Mesenchymal stem cell (in vitro differentiated cells and primary cell): ENCODE measurements at regions not wholly inside any gene's neighbourhood (a gene's known extent, or its start where the extent isn't known, plus 50 kb on each side); places are given as distances from the start of the nearest gene placed in this dataset.
A peak's percentile ranks its signal among the peaks of the same experiment; 100 is the strongest.

Source experiments
- DNase-seq: peaks from one replicate; pipeline ENCODE4 v3.0.0-alpha.2; 2013
- H2AFZ ChIP-seq: one replicate; pipeline ENCODE4 v1.6.1; 2013; ENCODE audit warnings: low read depth, mild to moderate bottlenecking, control low read depth, inconsistent platforms, low read length, moderate library complexity
- H2AK5ac ChIP-seq: 2 replicates; pipeline ENCODE4 v1.6.1; 2013; ENCODE audit warnings: low read length, moderate library complexity, mild to moderate bottlenecking, inconsistent platforms; ENCODE audit not compliant: severe bottlenecking
- H2BK120ac ChIP-seq: one replicate; pipeline ENCODE4 v1.6.1; 2013; ENCODE audit warnings: low read depth, mild to moderate bottlenecking, inconsistent platforms, low read length, moderate library complexity
- H2BK12ac ChIP-seq, 2 experiments: one replicate each; pipeline ENCODE4 v1.6.1; 2013; ENCODE audit warnings: inconsistent platforms in 2 of 2, low read length in 2 of 2, mild to moderate bottlenecking in 2 of 2, moderate library complexity in 2 of 2, control low read depth in 1 of 2
- H2BK15ac ChIP-seq: one replicate; pipeline ENCODE4 v1.6.1; 2013; ENCODE audit warnings: mild to moderate bottlenecking, low read depth, inconsistent platforms; ENCODE audit not compliant: poor library complexity, severe bottlenecking
- H2BK5ac ChIP-seq: 2 replicates; pipeline ENCODE4 v1.6.1; 2013; ENCODE audit warnings: low read depth, mild to moderate bottlenecking, low read length, control low read depth, inconsistent platforms; ENCODE audit not compliant: poor library complexity, severe bottlenecking
- H3K14ac ChIP-seq, 2 experiments: one replicate each; pipeline ENCODE4 v1.6.1; 2013; ENCODE audit warnings: inconsistent platforms in 2 of 2, low read length in 2 of 2, control low read depth in 1 of 2, mild to moderate bottlenecking in 1 of 2, moderate library complexity in 1 of 2
- H3K18ac ChIP-seq, 2 experiments: one replicate each; pipeline ENCODE4 v1.6.1; 2013; ENCODE audit warnings: inconsistent platforms in 2 of 2, low read length in 2 of 2, control low read depth in 1 of 2, low read depth in 1 of 2, mild to moderate bottlenecking in 1 of 2
- H3K23ac ChIP-seq, 2 experiments: one replicate each; pipeline ENCODE4 v1.6.1; 2013; ENCODE audit warnings: inconsistent platforms in 2 of 2, low read length in 2 of 2, mild to moderate bottlenecking in 2 of 2, moderate library complexity in 2 of 2, control low read depth in 1 of 2
- H3K27ac ChIP-seq: 2 replicates; pipeline ENCODE4 v1.5.1; 2013; ENCODE audit warnings: mild to moderate bottlenecking, moderate library complexity, low read length, control low read depth, inconsistent platforms; ENCODE audit not compliant: poor library complexity, severe bottlenecking
- H3K27me3 ChIP-seq, 2 experiments: 2 replicates each; pipeline versions ENCODE4 v1.6.1 to v1.7.0; 2013; ENCODE audit warnings: low read length in 2 of 2, mild to moderate bottlenecking in 2 of 2, moderate library complexity in 2 of 2, control low read depth in 1 of 2, inconsistent platforms in 1 of 2; ENCODE audit not compliant: control insufficient read depth in 1 of 2, insufficient read depth in 1 of 2
- H3K36me3 ChIP-seq, 2 experiments: 2 replicates each; pipeline versions ENCODE4 v1.6.1 to v1.7.0; 2013; ENCODE audit warnings: low read length in 2 of 2, control low read depth in 1 of 2, inconsistent platforms in 1 of 2, low read depth in 1 of 2, mild to moderate bottlenecking in 1 of 2; ENCODE audit not compliant: insufficient read depth in 2 of 2, control insufficient read depth in 1 of 2
- H3K4ac ChIP-seq, 2 experiments: one replicate each; pipeline ENCODE4 v1.6.1; 2013; ENCODE audit warnings: inconsistent platforms in 2 of 2, low read length in 2 of 2, mild to moderate bottlenecking in 2 of 2, moderate library complexity in 2 of 2, control low read depth in 1 of 2, low read depth in 1 of 2
- H3K4me1 ChIP-seq: 2 replicates; pipeline ENCODE4 v1.6.1; 2013; ENCODE audit warnings: low read depth, low read length, control low read depth; ENCODE audit not compliant: control insufficient read depth, insufficient read depth
- H3K4me2 ChIP-seq: 2 replicates; pipeline ENCODE4 v1.6.1; 2013; ENCODE audit warnings: low read length, mild to moderate bottlenecking, inconsistent platforms; ENCODE audit not compliant: poor library complexity, severe bottlenecking
- H3K4me3 ChIP-seq, 2 experiments: 2 replicates each; pipeline versions ENCODE4 v1.5.1 to v1.7.0; 2013; ENCODE audit warnings: low read length in 2 of 2, mild to moderate bottlenecking in 2 of 2, control low read depth in 1 of 2, low read depth in 1 of 2; ENCODE audit not compliant: insufficient read depth in 1 of 2
- H3K79me1 ChIP-seq: replicated peaks from 2 replicates; pipeline ENCODE4 v1.6.1; 2013; ENCODE audit warnings: mild to moderate bottlenecking, control low read depth, low read length, inconsistent platforms; ENCODE audit not compliant: poor library complexity, severe bottlenecking
- H3K9ac ChIP-seq: 2 replicates; pipeline ENCODE4 v1.7.0; 2013; ENCODE audit warnings: mild to moderate bottlenecking, low read length, moderate library complexity
- H3K9me3 ChIP-seq: 2 replicates; pipeline ENCODE4 v1.7.0; 2013; ENCODE audit warnings: mild to moderate bottlenecking, low read length; ENCODE audit not compliant: control insufficient read depth
- H4K8ac ChIP-seq: one replicate; pipeline ENCODE4 v1.6.1; 2013; ENCODE audit warnings: inconsistent platforms, mild to moderate bottlenecking, low read length, moderate library complexity
- H4K91ac ChIP-seq: one replicate; pipeline ENCODE4 v1.6.1; 2013; ENCODE audit warnings: mild to moderate bottlenecking, low read length, inconsistent platforms
- WGBS: methylation state at CpG from one replicate; pipeline ENCODE4 v1.1.7; 2013; ENCODE audit warnings: mixed read lengths; 5-methylcytosine and 5-hydroxymethylcytosine counted together

GRCh38 chr10:3710764-3711163 lies 74.2 kb downstream of the KLF6 start:
- Histone ChIP-seq H3K14ac (peak overlapping the region in 1 of 2 experiments; percentile 50), H2BK5ac (no peak overlapping the region)

GRCh38 chr10:3709456-3710060 lies 75.5 kb downstream of the KLF6 start:
- H3K4me3 ChIP-seq = no peak overlapping the region
- H3K23ac ChIP-seq = no peak overlapping the region
- no peak overlapping the region for H4K8ac ChIP-seq
- no peaks in the 10 kb centered on the region for H3K36me3 ChIP-seq
- DNase-seq = no peak
- H2AFZ ChIP-seq = no peak overlapping the region
- H2AK5ac ChIP-seq = no peak overlapping the region
- H2BK5ac ChIP-seq = no peak overlapping the region
- H3K14ac ChIP-seq = no peak overlapping the region
- WGBS = 76% methylated on average over 3 of the region's 4 CpGs
- peaks cover 11% of the 10 kb centered on the region for H3K9me3 ChIP-seq
- no peak overlapping the region for H4K91ac ChIP-seq
- no peak overlapping the region for H3K4me2 ChIP-seq
- H3K4ac ChIP-seq = no peak overlapping the region
- no peak overlapping the region for H3K27ac ChIP-seq
- no peak overlapping the region for H3K9ac ChIP-seq
- H3K27me3 ChIP-seq = no peaks in the 10 kb centered on the region
- no peak overlapping the region for H2BK12ac ChIP-seq
- H3K18ac ChIP-seq = no peak overlapping the region
- no peak overlapping the region for H2BK120ac ChIP-seq
- no peaks in the 10 kb centered on the region for H3K79me1 ChIP-seq
- H3K4me1 ChIP-seq = no peaks in the 10 kb centered on the region
- H2BK15ac ChIP-seq = no peak overlapping the region

More at GRCh38 chr10:3710764-3711163, 74.2 kb downstream of the KLF6 start:
- Histone ChIP-seq H3K27me3 (no peaks in the 10 kb centered on the region), H2BK15ac (no peak overlapping the region), H3K36me3 (no peaks in the 10 kb centered on the region), H3K4me1 (no peaks in the 10 kb centered on the region), H3K18ac (no peak overlapping the region), H3K23ac (no peak overlapping the region), H2AFZ (no peak overlapping the region), H3K79me1 (no peaks in the 10 kb centered on the region), H2BK120ac (no peak overlapping the region), H3K9ac (no peak overlapping the region), H2AK5ac (no peak overlapping the region), H3K4ac (no peak overlapping the region), H3K9me3 (peaks cover 11% of the 10 kb centered on the region), H4K91ac (no peak overlapping the region), H3K4me2 (no peak overlapping the region), H4K8ac (no peak overlapping the region), H3K27ac (no peak overlapping the region), H2BK12ac (no peak overlapping the region), H3K4me3 (no peak overlapping the region)
- no peak for DNase-seq
- 88% methylated on average over 3 of the region's 3 CpGs for WGBS

- H3K4me2 ChIP-seq = no peak overlapping the region
- no peaks in the 10 kb centered on the region for H3K36me3 ChIP-seq
- H3K23ac ChIP-seq = no peak overlapping the region
- 39% methylated on average over 5 of the region's 6 CpGs for WGBS
- no peak overlapping the region for H3K4ac ChIP-seq
- H3K9ac ChIP-seq = no peak overlapping the region
- no peak overlapping the region for H4K91ac ChIP-seq
- H2BK15ac ChIP-seq = no peak overlapping the region
- no peak overlapping the region for H2BK12ac ChIP-seq
- no peak overlapping the region for H2AFZ ChIP-seq
- H3K4me1 ChIP-seq = no peaks in the 10 kb centered on the region
- H3K27ac ChIP-seq = no peak overlapping the region
- no peaks in the 10 kb centered on the region for H3K27me3 ChIP-seq
- H3K4me3 ChIP-seq = no peak overlapping the region
- H2AK5ac ChIP-seq = no peak overlapping the region
- no peak overlapping the region for H2BK120ac ChIP-seq
- H4K8ac ChIP-seq = no peak overlapping the region
- H3K14ac ChIP-seq = no peak overlapping the region
- no peaks in the 10 kb centered on the region for H3K79me1 ChIP-seq
- H3K9me3 ChIP-seq = peaks cover 11% of the 10 kb centered on the region
- peak; percentile 80 for DNase-seq
- no peak overlapping the region for H3K18ac ChIP-seq
- H2BK5ac ChIP-seq = no peak overlapping the region
These were observed 76.2 kb downstream of the KLF6 start for GRCh38 chr10:3708852-3709251.

- Histone ChIP-seq H3K4ac (no peak overlapping the region), H4K8ac (no peak overlapping the region), H3K27ac (no peak overlapping the region), H3K18ac (no peak overlapping the region), H3K27me3 (no peaks in the 10 kb centered on the region), H2BK15ac (no peak overlapping the region), H2BK5ac (no peak overlapping the region), H2BK120ac (no peak overlapping the region), H2AFZ (no peak overlapping the region), H3K36me3 (no peaks in the 10 kb centered on the region), H2AK5ac (no peak overlapping the region), H3K14ac (no peak overlapping the region), H3K4me3 (no peak overlapping the region), H3K23ac (no peak overlapping the region), H3K4me2 (no peak overlapping the region), H3K9ac (no peak overlapping the region), H3K9me3 (no peaks in the 10 kb centered on the region), H4K91ac (no peak overlapping the region), H3K79me1 (no peaks in the 10 kb centered on the region), H2BK12ac (no peak overlapping the region), H3K4me1 (peaks cover 4% of the 10 kb centered on the region)
- WGBS = 95% methylated on average over 10 of the region's 10 CpGs
- no peak for DNase-seq
These were observed 80.3 kb downstream of the KLF6 start for GRCh38 chr10:3704565-3705325.
